H1 (cell line): ENCODE measurements at regions not wholly inside any gene's neighbourhood (a gene's known extent, or its start where the extent isn't known, plus 50 kb on each side); places are given as distances from the start of the nearest gene placed in this dataset.

Experiments used
- CTCF ChIA-PET: fragments of 300-600 bp; sonication (Branson Sonifier 250); formaldehyde crosslinking; loops from one replicate; lab custom pipeline; 2021; ENCODE audit not compliant: partially characterized antibody; lab: Charles Lee
- POLR2A ChIA-PET: fragments of 300-600 bp; sonication (Branson Sonifier 250); formaldehyde crosslinking; loops from one replicate; lab custom pipeline; 2021; ENCODE audit warnings: inconsistent platforms; ENCODE audit not compliant: partially characterized antibody; lab: Charles Lee
- DNase-seq, 2 experiments: peaks; one replicate each; pipeline versions ENCODE4 v3.0.0 to v3.0.0-alpha.2; 2010 to 2022; ENCODE audit warnings: low spot score in 2 of 2, low read depth in 1 of 2, mixed read lengths in 1 of 2
- FAIRE-seq: peaks from 2 replicates; lab custom pipeline; 2011; peaks lifted over from hg19 to GRCh38; lab: Jason Lieb, UNC
- H2AFZ ChIP-seq: 2 replicates; pipeline ENCODE4 v1.8.1; 2012; ENCODE audit warnings: low read length, inconsistent platforms
- H2AK5ac ChIP-seq: 2 replicates; pipeline ENCODE4 v1.6.1; 2013; ENCODE audit warnings: low read depth, low read length
- H2BK120ac ChIP-seq: replicated peaks from 2 replicates; pipeline ENCODE3; 2013; ENCODE audit warnings: low read depth, low read length, inconsistent platforms
- H2BK12ac ChIP-seq: 2 replicates; pipeline ENCODE4 v1.6.1; 2013; ENCODE audit warnings: low read depth, low read length
- H2BK15ac ChIP-seq: 2 replicates; pipeline ENCODE4 v1.6.1; 2013; ENCODE audit warnings: low read length
- H2BK20ac ChIP-seq: 2 replicates; pipeline ENCODE4 v1.6.1; 2013; ENCODE audit warnings: low read length
- H2BK5ac ChIP-seq: 2 replicates; pipeline ENCODE4 v1.6.1; 2013; ENCODE audit warnings: low read depth, low read length
- H3K14ac ChIP-seq: 2 replicates; pipeline ENCODE4 v1.6.1; 2013; ENCODE audit warnings: inconsistent platforms; ENCODE audit not compliant: insufficient read length
- H3K18ac ChIP-seq: 2 replicates; pipeline ENCODE4 v1.6.1; 2013; ENCODE audit warnings: low read length; ENCODE audit errors: extremely low read depth
- H3K23ac ChIP-seq: 2 replicates; pipeline ENCODE4 v1.6.1; 2013; ENCODE audit warnings: inconsistent platforms; ENCODE audit not compliant: insufficient read length
- H3K23me2 ChIP-seq: 2 replicates; pipeline ENCODE4 v1.6.1; 2013; ENCODE audit warnings: low read depth, low read length
- H3K27ac ChIP-seq: 2 replicates; pipeline ENCODE4 v1.6.1; 2011; ENCODE audit warnings: low read depth, low read length, inconsistent platforms
- H3K27me3 ChIP-seq, 4 experiments: replicated peaks in 1 of 4; 1 replicate in 1 of 4; 2 replicates in 3 of 4; pipeline versions ENCODE4 v1.6.1 to v1.8.1; 2011 to 2013; ENCODE audit warnings: low read length in 3 of 4, mild to moderate bottlenecking in 3 of 4, inconsistent platforms in 2 of 4, mixed read lengths in 2 of 4, moderate library complexity in 1 of 4; ENCODE audit not compliant: control insufficient read depth in 3 of 4, insufficient read depth in 3 of 4; ENCODE audit errors: extremely low read depth in 1 of 4
- H3K36me3 ChIP-seq, 4 experiments: 2 replicates each; pipeline versions ENCODE4 v1.6.1 to v1.8.1; 2011 to 2013; ENCODE audit warnings: mild to moderate bottlenecking in 4 of 4, low read length in 3 of 4, moderate library complexity in 2 of 4, control low read depth in 1 of 4, inconsistent platforms in 1 of 4; ENCODE audit not compliant: insufficient read depth in 4 of 4, control insufficient read depth in 2 of 4
- H3K4ac ChIP-seq: replicated peaks from 2 replicates; pipeline ENCODE3; 2013; ENCODE audit warnings: low read length, low read depth, mixed read lengths, inconsistent platforms; ENCODE audit not compliant: insufficient read length
- H3K4me1 ChIP-seq, 4 experiments: replicated peaks in 1 of 4; 1 replicate in 1 of 4; 2 replicates in 3 of 4; pipeline versions ENCODE4 v1.6.1 to v1.8.1; 2011 to 2013; ENCODE audit warnings: low read length in 3 of 4, inconsistent platforms in 2 of 4, mixed read lengths in 1 of 4; ENCODE audit not compliant: insufficient read depth in 4 of 4, control insufficient read depth in 3 of 4
- H3K4me2 ChIP-seq, 2 experiments: 2 replicates each; pipeline versions ENCODE4 v1.6.1 to v1.8.1; 2011 to 2013; ENCODE audit warnings: low read depth in 2 of 2, low read length in 2 of 2, control low read depth in 1 of 2, inconsistent platforms in 1 of 2, mild to moderate bottlenecking in 1 of 2; ENCODE audit not compliant: insufficient read depth in 1 of 2
- H3K4me3 ChIP-seq, 4 experiments: fragments of 200-600, 300-600 bp in 1 of 4; sonication (generic), shearing (Covaris generic), sonication (Bioruptor Twin) in 1 of 4; 2 replicates each; pipeline versions ENCODE4 v1.5.1 to v1.8.1; 2011 to 2016; ENCODE audit warnings: low read length in 4 of 4, low read depth in 3 of 4, control low read depth in 2 of 4, inconsistent platforms in 2 of 4, mild to moderate bottlenecking in 2 of 4, mixed read lengths in 1 of 4, moderate library complexity in 1 of 4; ENCODE audit not compliant: insufficient read depth in 2 of 4; ENCODE audit errors: extremely low read depth in 1 of 4
- H3K56ac ChIP-seq: replicated peaks from 2 replicates; pipeline ENCODE3; 2013; ENCODE audit warnings: low read depth, mild to moderate bottlenecking, mixed read lengths, low read length, inconsistent platforms; ENCODE audit not compliant: insufficient read length
- H3K79me1 ChIP-seq: 2 replicates; pipeline ENCODE4 v1.6.1; 2013; ENCODE audit warnings: low read depth, low read length, control low read depth
- H3K79me2 ChIP-seq, 2 experiments: 2 replicates each; pipeline versions ENCODE4 v1.6.1 to v1.8.1; 2012 to 2013; ENCODE audit warnings: low read length in 2 of 2, mild to moderate bottlenecking in 2 of 2, inconsistent platforms in 1 of 2; ENCODE audit not compliant: insufficient read depth in 2 of 2, control insufficient read depth in 1 of 2
- H3K9ac ChIP-seq, 4 experiments: replicated peaks in 1 of 4; 1 replicate in 1 of 4; 2 replicates in 3 of 4; pipeline versions ENCODE4 v1.6.1 to v1.8.1; 2011 to 2013; ENCODE audit warnings: low read depth in 3 of 4, low read length in 3 of 4, control low read depth in 2 of 4, mild to moderate bottlenecking in 2 of 4, moderate library complexity in 2 of 4, inconsistent platforms in 1 of 4; ENCODE audit errors: extremely low read depth in 1 of 4
- H3K9me3 ChIP-seq, 2 experiments: 2 replicates each; pipeline versions ENCODE4 v1.6.1 to v1.8.1; 2012 to 2013; ENCODE audit warnings: mild to moderate bottlenecking in 2 of 2, moderate library complexity in 2 of 2, control low read depth in 1 of 2, inconsistent platforms in 1 of 2, low read depth in 1 of 2, low read length in 1 of 2, mixed read lengths in 1 of 2; ENCODE audit not compliant: insufficient read depth in 2 of 2
- H4K20me1 ChIP-seq, 2 experiments: replicated peaks in 1 of 2; 2 replicates each; pipeline versions ENCODE3 to v1.8.1; 2011 to 2013; ENCODE audit warnings: inconsistent platforms in 2 of 2, low read length in 2 of 2, mild to moderate bottlenecking in 1 of 2; ENCODE audit not compliant: insufficient read depth in 2 of 2, control insufficient read depth in 1 of 2
- H4K5ac ChIP-seq: 2 replicates; pipeline ENCODE4 v1.6.1; 2013; ENCODE audit warnings: low read length, low read depth, mixed read lengths, inconsistent platforms; ENCODE audit not compliant: insufficient read length
- H4K8ac ChIP-seq: 2 replicates; pipeline ENCODE4 v1.8.0; 2013; ENCODE audit warnings: mild to moderate bottlenecking, moderate library complexity, low read length, inconsistent platforms; ENCODE audit not compliant: insufficient read depth; ENCODE audit errors: extremely low read depth
- H4K91ac ChIP-seq: replicated peaks from 2 replicates; pipeline ENCODE3; 2013; ENCODE audit warnings: low read length, mixed read lengths, inconsistent platforms; ENCODE audit not compliant: insufficient read length
- CBX5 ChIP-seq: fragments of 300-800, 300-1000 bp; sonication (generic); IDR thresholded peaks from 2 replicates; pipeline ENCODE4 v1.7.1; 2016; ENCODE audit warnings: antibody characterized with exemption, low read length, low read depth
- CHD1 ChIP-seq: IDR thresholded peaks from 2 replicates; pipeline ENCODE4 v1.6.1; 2012; ENCODE audit warnings: low read depth, low read length, improper control_type of control experiment
- EP300 ChIP-seq, 2 experiments: IDR thresholded peaks; 1 replicate in 1 of 2; 2 replicates in 1 of 2; pipeline ENCODE4 v1.6.1; 2011 to 2012; ENCODE audit warnings: low read depth in 2 of 2, low read length in 2 of 2, mild to moderate bottlenecking in 2 of 2, borderline replicate concordance in 1 of 2, inconsistent platforms in 1 of 2, moderate library complexity in 1 of 2
- GTF2F1 ChIP-seq: IDR thresholded peaks from 2 replicates; pipeline ENCODE4 v1.6.1; 2012; ENCODE audit warnings: low read depth, low read length, improper control_type of control experiment, borderline replicate concordance
- JUND ChIP-seq: IDR thresholded peaks from 2 replicates; pipeline ENCODE4 v1.6.1; 2011; ENCODE audit warnings: mild to moderate bottlenecking, improper control_type of control experiment, low read length
- KDM1A ChIP-seq: fragments of 200-600, 300-600 bp; sonication (generic); IDR thresholded peaks from 2 replicates; pipeline ENCODE4 v1.7.1; 2016; ENCODE audit warnings: mild to moderate bottlenecking, low read length, borderline replicate concordance
- NANOG ChIP-seq: IDR thresholded peaks from 2 replicates; pipeline ENCODE4 v1.6.1; 2011; ENCODE audit warnings: low read length, low read depth, mild to moderate bottlenecking, inconsistent platforms; ENCODE audit not compliant: insufficient read depth, poor library complexity, severe bottlenecking
- SP1 ChIP-seq: IDR thresholded peaks from 2 replicates; pipeline ENCODE4 v1.6.1; 2011; ENCODE audit warnings: low read depth, low read length
- WGBS, 2 experiments: shearing (Covaris generic) in 1 of 2; methylation state at CpG; one replicate each; pipeline versions ENCODE4 v1.1.6 to v1.1.7; 2013 to 2015; ENCODE audit warnings: low lambda C conversion rate in 2 of 2, mixed read lengths in 2 of 2, inconsistent platforms in 1 of 2, low coverage in 1 of 2, missing lambda C conversion rate in 1 of 2; ENCODE audit not compliant: insufficient replicate concordance in 2 of 2, insufficient coverage in 1 of 2, insufficient read length in 1 of 2; ENCODE audit errors: extremely low coverage in 1 of 2, missing lambda C conversion rate in 1 of 2; 5-methylcytosine and 5-hydroxymethylcytosine counted together
- TF ChIP-seq, protein P1 (sequence below): IDR thresholded peaks from 2 replicates; pipeline ENCODE4 v1.6.1; 2011; ENCODE audit warnings: low read depth, mild to moderate bottlenecking, low read length; ENCODE audit not compliant: insufficient read depth
- TF ChIP-seq, protein P2 (sequence below), 3 experiments: IDR thresholded peaks; 1 replicate in 2 of 3; 2 replicates in 1 of 3; pipeline versions ENCODE4 v1.5.1 to v1.6.1; 2011; ENCODE audit warnings: low read length in 3 of 3, mild to moderate bottlenecking in 3 of 3, inconsistent platforms in 2 of 3, low read depth in 1 of 3, moderate library complexity in 1 of 3; ENCODE audit not compliant: insufficient read depth in 1 of 3; ENCODE audit errors: control extremely low read depth in 1 of 3

DNA sequence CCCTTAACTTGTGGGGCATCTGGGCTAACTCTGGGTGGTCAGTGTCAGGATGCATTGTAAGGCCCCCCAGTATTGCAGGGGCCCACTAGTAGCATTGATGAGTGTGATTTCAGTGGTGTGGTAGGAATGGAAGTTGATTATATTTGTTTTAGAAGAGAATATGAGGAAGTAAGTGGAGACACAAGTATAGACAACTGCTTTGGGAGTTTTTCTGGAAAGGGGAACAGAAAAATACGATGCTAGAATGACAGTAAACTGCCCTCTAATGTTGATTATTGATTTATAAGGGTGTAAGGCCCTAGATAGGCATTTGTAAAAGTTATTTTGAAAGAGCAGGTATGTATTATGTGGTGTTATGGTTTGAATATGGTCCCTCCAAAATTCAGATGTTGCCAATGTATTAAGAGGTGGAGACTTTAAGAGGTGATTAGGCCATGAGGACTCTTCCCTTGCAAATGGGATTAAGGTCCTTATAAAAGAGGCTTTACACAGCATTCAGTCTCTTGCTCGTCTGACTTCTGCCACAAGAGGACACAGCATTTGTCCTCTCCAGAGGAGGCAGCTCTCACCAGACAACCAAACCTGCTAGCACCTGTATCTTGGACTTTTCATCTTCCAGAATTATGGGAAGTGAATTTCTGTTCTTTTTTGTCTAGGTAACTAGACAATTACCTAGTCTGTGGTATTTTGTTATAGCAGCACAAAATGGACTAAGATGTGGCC lies 135.9 kb upstream of the DTNBP1 start:
- Histone ChIP-seq H2BK120ac (no peak overlapping the region), H3K56ac (no peak overlapping the region), H3K4me1 (no peaks in the 10 kb centered on the region), H3K36me3 (peaks cover 0 to 6% (median 0%) of the 10 kb centered on the region in 4 experiments; a peak in 1 of 8 replicates), H2BK15ac (no peak overlapping the region), H3K4me3 (no peak overlapping the region), H2BK20ac (no peak overlapping the region), H2BK12ac (no peak overlapping the region), H3K23ac (no peak overlapping the region), H3K4ac (no peak overlapping the region), H3K79me1 (no peaks in the 10 kb centered on the region), H3K9ac (no peak overlapping the region), H4K8ac (no peak overlapping the region), H3K14ac (no peak overlapping the region), H4K20me1 (no peaks in the 10 kb centered on the region), H2AFZ (no peak overlapping the region), H2AK5ac (no peak overlapping the region), H4K5ac (no peak overlapping the region), H4K91ac (no peak overlapping the region), H3K27me3 (no peaks in the 10 kb centered on the region), H3K9me3 (peaks cover 3 to 15% of the 10 kb centered on the region in 2 experiments), H3K27ac (no peak overlapping the region), H3K4me2 (no peak overlapping the region), H3K18ac (no peak overlapping the region), H2BK5ac (no peak overlapping the region), H3K79me2 (no peaks in the 10 kb centered on the region), H3K23me2 (no peaks in the 10 kb centered on the region)
- ChIA-PET POLR2A (no interaction called here), CTCF (interaction anchor here (2.1 kb wide), 1 partner anchor 12 kb away, joined by 6 read pairs; no protein-coding TSS in a partner anchor)
- 89% methylated on average over 2 of the region's 2 CpGs; no CpG with 5 or more reads in 1 of the 2 experiments for WGBS, 2 experiments
- FAIRE-seq (no peak), DNase-seq (no peak)
- TF ChIP-seq JUND (no peak), CHD1 (no peak), KDM1A (no peak), GTF2F1 (no peak), SP1 (no peak), NANOG (no peak), CBX5 (no peak), EP300 (IDR thresholded peaks at IDR 0.05; ENCODE audit: borderline replicate concordance in 1 of 2, low read depth in 2 of 2, low read length in 2 of 2) (no peak)
- TF ChIP-seq, protein P1, sequence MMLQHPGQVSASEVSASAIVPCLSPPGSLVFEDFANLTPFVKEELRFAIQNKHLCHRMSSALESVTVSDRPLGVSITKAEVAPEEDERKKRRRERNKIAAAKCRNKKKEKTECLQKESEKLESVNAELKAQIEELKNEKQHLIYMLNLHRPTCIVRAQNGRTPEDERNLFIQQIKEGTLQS: no peak
- TF ChIP-seq, protein P2, sequence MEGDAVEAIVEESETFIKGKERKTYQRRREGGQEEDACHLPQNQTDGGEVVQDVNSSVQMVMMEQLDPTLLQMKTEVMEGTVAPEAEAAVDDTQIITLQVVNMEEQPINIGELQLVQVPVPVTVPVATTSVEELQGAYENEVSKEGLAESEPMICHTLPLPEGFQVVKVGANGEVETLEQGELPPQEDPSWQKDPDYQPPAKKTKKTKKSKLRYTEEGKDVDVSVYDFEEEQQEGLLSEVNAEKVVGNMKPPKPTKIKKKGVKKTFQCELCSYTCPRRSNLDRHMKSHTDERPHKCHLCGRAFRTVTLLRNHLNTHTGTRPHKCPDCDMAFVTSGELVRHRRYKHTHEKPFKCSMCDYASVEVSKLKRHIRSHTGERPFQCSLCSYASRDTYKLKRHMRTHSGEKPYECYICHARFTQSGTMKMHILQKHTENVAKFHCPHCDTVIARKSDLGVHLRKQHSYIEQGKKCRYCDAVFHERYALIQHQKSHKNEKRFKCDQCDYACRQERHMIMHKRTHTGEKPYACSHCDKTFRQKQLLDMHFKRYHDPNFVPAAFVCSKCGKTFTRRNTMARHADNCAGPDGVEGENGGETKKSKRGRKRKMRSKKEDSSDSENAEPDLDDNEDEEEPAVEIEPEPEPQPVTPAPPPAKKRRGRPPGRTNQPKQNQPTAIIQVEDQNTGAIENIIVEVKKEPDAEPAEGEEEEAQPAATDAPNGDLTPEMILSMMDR (IDR thresholded peaks at IDR 0.05; ENCODE audit: control extremely low read depth in 1 of 3, insufficient read depth in 1 of 3, low read depth in 1 of 3, low read length in 3 of 3): no peak
